ENCODE measurements at regions not wholly inside any gene's neighbourhood (a gene's known extent, or its start where the extent isn't known, plus 50 kb on each side); places are given as distances from the start of the nearest gene placed in this dataset.

DNA sequence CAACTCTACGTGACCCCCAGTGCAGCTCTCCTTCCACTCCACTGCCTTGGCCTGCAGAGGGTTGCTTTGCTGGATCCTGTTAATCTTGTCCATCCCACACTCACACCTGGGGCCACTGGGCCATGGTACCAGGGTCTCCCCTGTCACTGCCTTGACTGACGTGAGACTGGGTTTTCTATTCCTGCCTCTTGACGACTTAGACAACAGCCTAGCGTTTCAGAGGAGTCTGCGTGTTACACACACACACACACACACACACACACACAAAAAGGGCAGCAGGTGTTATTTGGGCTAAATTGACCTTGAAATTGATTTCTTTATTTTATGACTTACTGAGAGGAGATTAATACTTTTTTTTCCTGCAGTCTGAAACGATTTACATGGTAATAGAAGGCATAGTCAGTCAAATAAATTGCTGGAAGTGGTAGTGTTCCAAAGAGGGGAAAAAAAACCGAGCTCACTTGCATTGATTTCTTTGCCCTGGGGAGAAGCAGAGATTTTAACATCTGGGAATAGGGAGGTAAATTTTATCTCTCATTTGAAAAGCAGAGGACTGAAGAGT, 492.3 kb upstream of the EEF2KMT start:
- DNase-seq (ENCODE audit: extremely low read depth, low read depth): no peak
- TF ChIP-seq, protein P1, sequence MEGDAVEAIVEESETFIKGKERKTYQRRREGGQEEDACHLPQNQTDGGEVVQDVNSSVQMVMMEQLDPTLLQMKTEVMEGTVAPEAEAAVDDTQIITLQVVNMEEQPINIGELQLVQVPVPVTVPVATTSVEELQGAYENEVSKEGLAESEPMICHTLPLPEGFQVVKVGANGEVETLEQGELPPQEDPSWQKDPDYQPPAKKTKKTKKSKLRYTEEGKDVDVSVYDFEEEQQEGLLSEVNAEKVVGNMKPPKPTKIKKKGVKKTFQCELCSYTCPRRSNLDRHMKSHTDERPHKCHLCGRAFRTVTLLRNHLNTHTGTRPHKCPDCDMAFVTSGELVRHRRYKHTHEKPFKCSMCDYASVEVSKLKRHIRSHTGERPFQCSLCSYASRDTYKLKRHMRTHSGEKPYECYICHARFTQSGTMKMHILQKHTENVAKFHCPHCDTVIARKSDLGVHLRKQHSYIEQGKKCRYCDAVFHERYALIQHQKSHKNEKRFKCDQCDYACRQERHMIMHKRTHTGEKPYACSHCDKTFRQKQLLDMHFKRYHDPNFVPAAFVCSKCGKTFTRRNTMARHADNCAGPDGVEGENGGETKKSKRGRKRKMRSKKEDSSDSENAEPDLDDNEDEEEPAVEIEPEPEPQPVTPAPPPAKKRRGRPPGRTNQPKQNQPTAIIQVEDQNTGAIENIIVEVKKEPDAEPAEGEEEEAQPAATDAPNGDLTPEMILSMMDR (IDR thresholded peaks at IDR 0.05; ENCODE audit: low read depth, low read length): no peak

GRCh38 chr16:5584109-5584508, 486.5 kb upstream of the EEF2KMT start:
- TF ChIP-seq, protein P1 (IDR thresholded peaks at IDR 0.05; ENCODE audit: low read depth, low read length): no peak
- DNase-seq (ENCODE audit: extremely low read depth, low read depth): no peak

GRCh38 chr16:5582529-5582928, 484.9 kb upstream of the EEF2KMT start:
- DNase-seq (ENCODE audit: extremely low read depth, low read depth): no peak
- TF ChIP-seq, protein P1 (IDR thresholded peaks at IDR 0.05; ENCODE audit: low read depth, low read length): no peak

GRCh38 chr16:5581908-5582307, 484.3 kb upstream of the EEF2KMT start:
- no peak for DNase-seq (ENCODE audit: extremely low read depth, low read depth)
- TF ChIP-seq, protein P1 (IDR thresholded peaks at IDR 0.05; ENCODE audit: low read depth, low read length): no peak

DNA sequence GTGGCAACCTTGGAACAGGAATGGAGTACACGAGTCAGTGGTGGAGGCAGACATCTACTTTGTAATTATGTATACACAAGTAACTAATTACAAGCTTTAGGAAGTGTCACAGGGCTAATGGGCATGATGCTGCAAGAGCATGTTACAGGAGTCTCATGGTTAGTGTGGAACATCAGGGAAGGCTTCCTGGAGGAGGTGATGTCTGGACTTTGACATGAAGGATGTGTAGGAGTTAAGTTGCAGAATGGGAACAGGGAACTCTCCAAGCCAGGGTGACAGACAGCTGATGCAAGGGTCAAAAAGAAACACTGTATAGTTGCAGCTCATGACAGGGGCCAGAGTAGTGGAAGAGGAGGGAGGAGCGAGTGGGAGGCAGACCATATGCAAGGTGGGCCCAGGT, 483.8 kb upstream of the EEF2KMT start:
- TF ChIP-seq, protein P1 (IDR thresholded peaks at IDR 0.05; ENCODE audit: low read depth, low read length): no peak
- DNase-seq (ENCODE audit: extremely low read depth, low read depth): no peak

- TF ChIP-seq, protein P1 (IDR thresholded peaks at IDR 0.05; ENCODE audit: low read depth, low read length): no peak
- no peak for DNase-seq (ENCODE audit: extremely low read depth, low read depth)
Observed at GRCh38 chr16:5580772-5581171, 483.2 kb upstream of the EEF2KMT start.

DNA sequence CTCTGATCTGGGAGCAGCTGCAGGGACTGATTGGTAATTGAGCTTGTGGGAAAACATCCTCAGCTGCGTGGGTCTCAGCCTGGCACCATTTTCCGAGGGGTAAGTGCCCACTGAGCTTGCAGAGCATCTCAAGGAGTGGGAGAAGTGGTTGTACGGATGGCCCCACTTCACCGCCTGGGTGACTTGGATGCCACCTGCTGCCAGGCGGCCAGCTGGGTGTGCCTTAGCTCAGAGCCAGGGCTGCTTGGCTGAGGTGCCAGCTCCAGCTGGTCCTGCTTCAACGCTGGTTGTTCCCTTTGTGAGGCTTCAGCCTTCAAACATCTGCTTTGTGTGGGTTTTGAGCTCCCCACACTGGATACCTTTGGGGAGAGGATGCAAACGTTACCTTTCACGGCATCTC, 482.7 kb upstream of the EEF2KMT start:
- DNase-seq (ENCODE audit: extremely low read depth, low read depth): no peak
- TF ChIP-seq, protein P1 (IDR thresholded peaks at IDR 0.05; ENCODE audit: low read depth, low read length): no peak
